Right cardiac atrium (tissue), 5 donors: ENCODE measurements at regions not wholly inside any gene's neighbourhood (a gene's known extent, or its start where the extent isn't known, plus 50 kb on each side); places are given as distances from the start of the nearest gene placed in this dataset.
A peak's percentile ranks its signal among the peaks of the same experiment; 100 is the strongest.
"Not testable (repeated sequence)": the region's sequence is repeated elsewhere in the genome, so short reads cannot be mapped to it uniquely, and the experiment has no call there.

Source experiments
- ATAC-seq, 2 donors: fragments of 200-7000 bp; cut with Tn5 transposase; one replicate each; pipeline versions ENCODE4 v1.8.0 to v1.9.1; 2020; ENCODE audit warnings: moderate library complexity in 2 of 2, mild to moderate bottlenecking in 1 of 2
- DNase-seq, 3 donors: peaks; one replicate each; pipeline ENCODE4 v3.0.0-alpha.2; 2020
- H3K27ac ChIP-seq: one replicate; pipeline ENCODE4 v1.5.1; 2013; ENCODE audit warnings: mild to moderate bottlenecking, low read length, control low read depth, moderate library complexity
- H3K27me3 ChIP-seq: one replicate; pipeline ENCODE4 v1.6.1; 2013; ENCODE audit not compliant: control insufficient read depth, insufficient read depth
- H3K4me1 ChIP-seq: one replicate; pipeline ENCODE4 v1.6.1; 2013; ENCODE audit warnings: low read length; ENCODE audit not compliant: control insufficient read depth, insufficient read depth
- H3K4me3 ChIP-seq: one replicate; pipeline ENCODE4 v1.5.1; 2013; ENCODE audit warnings: low read length, control low read depth
- H3K9me3 ChIP-seq: one replicate; pipeline ENCODE4 v1.6.1; 2013; ENCODE audit warnings: low read length; ENCODE audit not compliant: control insufficient read depth
- WGBS: extraction: QIAGEN DNeasy Blood & Tissue Kit; methylation state at CpG from one replicate; pipeline ENCODE4 v1.1.7; 2013; 5-methylcytosine and 5-hydroxymethylcytosine counted together
- intact Hi-C, 4 donors: fragments of 100-400 bp; cut with DNase I; formaldehyde crosslinking; loops; one replicate each; pipeline versions ENCODE4 v1.11.0 to v1.14.0; 2022 to 2023
- donor health status: healthy with polysubstance abuse.
- donor health status: DM: no; HTN: yes; CAD: no.
- donor health status: DM: no; HTN: no; CAD: no.
- donor health status: DM: no; HTN: yes; CAD: no; lungs with severe emphysema.
- donor health status: DM: yes; HTN: yes; CAD: no.

DNA sequence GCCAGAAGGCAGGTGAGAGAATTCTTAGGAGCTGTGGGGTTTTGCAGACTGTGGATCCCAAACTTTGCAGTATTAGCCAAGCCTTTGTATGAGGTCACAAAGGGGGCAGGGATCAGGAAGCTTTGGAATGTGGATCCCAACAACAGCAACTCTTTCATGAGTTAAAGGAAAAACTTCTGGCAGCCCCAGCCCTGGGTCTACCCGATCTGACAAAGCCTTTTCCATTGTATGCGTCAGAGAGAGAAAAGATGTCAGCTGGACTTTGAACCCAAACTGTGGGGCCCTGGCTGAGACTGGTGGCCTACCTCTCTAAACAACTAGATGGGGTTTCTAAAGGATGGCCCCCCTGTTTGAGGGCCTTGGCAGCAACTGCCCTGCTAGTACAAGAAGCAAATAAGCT lies 101.8 kb upstream of the OSBPL11 start:
- H3K4me3 ChIP-seq, H3K27me3 ChIP-seq, H3K9me3 ChIP-seq, H3K4me1 ChIP-seq, intact Hi-C loops, DNase-seq, H3K27ac ChIP-seq, ATAC-seq: not testable (repeated sequence)
- 52% methylated on average over 2 of the region's 2 CpGs for WGBS

DNA sequence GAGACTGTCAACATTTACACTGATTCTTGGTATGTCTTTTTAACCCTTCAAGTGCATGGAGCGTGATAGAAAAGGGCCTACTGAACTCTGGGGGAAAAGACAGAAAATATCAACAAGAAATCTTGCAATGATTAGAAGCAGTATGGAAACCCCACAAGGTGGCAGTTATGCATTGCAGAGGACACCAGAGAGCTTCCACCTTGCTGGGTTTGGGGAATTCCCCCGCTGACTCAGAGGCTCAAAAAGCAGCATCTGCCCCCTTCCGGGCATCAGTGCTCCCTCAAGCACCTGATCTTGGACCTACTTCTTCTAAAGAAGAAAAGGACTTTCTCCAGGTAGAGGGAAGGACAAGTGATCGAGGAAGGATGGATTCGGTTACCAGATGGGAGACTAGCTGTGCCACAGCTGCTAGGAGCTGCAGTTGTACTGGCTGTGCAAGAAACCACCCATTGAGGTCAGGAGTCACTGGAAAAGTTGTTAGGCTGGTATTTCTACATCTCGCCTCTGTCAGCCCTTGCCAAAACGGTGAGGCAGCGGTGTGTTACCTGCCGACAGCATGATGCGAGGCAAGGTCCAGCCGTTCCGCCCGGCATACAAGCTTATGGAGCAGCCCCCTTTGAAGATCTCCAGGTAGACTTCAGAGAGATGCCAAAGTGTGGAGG lies 102.8 kb upstream of the OSBPL11 start:
- ATAC-seq, H3K4me1 ChIP-seq, H3K27me3 ChIP-seq, DNase-seq, intact Hi-C loops, H3K9me3 ChIP-seq, H3K4me3 ChIP-seq, H3K27ac ChIP-seq: not testable (repeated sequence)
- 88% methylated on average over 13 of the region's 13 CpGs for WGBS

DNA sequence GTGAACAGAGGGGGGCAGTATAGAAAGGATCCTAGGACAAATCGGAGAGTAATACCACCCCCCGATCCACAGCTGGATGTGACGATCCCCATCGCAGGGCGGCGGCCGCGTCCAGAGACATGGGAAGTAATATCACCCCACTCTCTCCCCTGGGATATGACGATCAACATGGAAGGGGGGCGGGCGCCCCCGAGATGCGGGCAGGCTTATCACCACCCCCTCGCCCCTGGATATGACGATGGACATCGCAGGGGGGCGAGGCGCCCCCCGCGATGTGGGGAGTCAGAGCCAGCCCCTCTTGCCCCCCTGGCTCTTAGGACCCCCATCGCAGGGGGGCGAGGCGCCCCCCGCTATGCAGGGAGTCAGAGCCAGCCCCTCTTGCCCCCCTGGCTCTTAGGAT lies 120.4 kb upstream of the OSBPL11 start:
- no peaks in the 10 kb centered on the region for H3K4me1 ChIP-seq
- H3K9me3 ChIP-seq, result no peaks in the 10 kb centered on the region
- DNase-seq (no peak), ATAC-seq (no peak)
- H3K4me3 ChIP-seq, result no peak overlapping the region
- WGBS, result 93% methylated on average over 24 of the region's 24 CpGs
- no peak overlapping the region for H3K27ac ChIP-seq
- intact Hi-C loops, result no loop called here
- no peaks in the 10 kb centered on the region for H3K27me3 ChIP-seq

DNA sequence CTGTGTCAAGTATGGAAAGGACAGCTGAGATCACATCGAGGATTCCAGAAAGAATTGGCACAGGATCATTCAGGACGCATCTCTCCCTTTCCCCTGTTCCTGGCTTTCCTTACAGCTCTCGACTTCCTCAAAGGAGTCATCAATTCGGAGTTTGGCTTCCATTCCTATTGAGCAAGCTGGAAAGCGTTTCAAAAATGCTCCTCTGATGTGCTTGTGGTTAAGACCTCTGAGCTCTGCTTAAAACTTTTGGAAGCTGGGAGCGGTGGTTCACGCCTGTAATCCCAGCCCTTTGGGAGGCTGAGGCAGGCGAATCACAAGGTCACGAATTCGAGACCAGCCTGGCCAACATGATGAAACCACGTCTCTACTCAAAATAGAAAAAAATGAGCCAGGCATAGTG lies 136.9 kb upstream of the OSBPL11 start:
- H3K27me3 ChIP-seq, intact Hi-C loops, H3K9me3 ChIP-seq, DNase-seq, H3K4me3 ChIP-seq, ATAC-seq, H3K4me1 ChIP-seq, H3K27ac ChIP-seq: not testable (repeated sequence)
- 65% methylated on average over 11 of the region's 11 CpGs for WGBS

DNA sequence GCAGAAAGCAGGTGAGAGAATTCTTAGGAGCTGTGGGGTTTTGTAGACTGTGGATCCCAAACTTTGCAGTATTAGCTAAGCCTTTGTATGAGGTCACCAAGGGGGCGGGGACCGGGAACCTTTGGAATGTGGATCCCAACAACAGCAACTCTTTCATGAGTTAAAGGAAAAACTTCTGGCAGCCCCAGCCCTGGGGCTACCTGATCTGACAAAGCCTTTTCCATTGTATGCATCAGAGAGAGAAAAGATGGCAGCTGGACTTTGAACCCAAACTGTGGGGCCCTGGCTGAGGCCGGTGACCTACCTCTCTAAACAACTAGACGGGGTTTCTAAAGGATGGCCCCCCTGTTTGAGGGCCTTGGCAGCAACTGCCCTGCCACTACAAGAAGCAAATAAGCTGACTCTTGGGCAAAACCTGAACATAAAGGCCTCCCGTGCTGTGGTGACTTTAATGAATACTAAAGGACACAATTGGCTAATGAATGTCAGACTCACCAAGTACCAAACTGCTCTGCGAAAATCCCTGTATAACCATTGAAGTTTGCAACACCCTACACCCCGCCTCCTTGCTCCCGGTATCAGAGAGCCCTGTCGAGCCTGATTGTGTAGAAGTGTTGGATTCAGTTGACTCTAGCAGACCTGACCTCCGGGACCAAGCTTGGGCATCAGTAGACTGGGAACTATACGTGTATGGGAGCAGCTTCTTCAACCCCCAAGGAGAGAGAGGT lies 146.9 kb upstream of the OSBPL11 start:
- intact Hi-C loops, ATAC-seq, DNase-seq, H3K4me1 ChIP-seq, H3K9me3 ChIP-seq, H3K27ac ChIP-seq, H3K4me3 ChIP-seq, H3K27me3 ChIP-seq: not testable (repeated sequence)
- WGBS, result 80% methylated on average over 11 of the region's 11 CpGs

DNA sequence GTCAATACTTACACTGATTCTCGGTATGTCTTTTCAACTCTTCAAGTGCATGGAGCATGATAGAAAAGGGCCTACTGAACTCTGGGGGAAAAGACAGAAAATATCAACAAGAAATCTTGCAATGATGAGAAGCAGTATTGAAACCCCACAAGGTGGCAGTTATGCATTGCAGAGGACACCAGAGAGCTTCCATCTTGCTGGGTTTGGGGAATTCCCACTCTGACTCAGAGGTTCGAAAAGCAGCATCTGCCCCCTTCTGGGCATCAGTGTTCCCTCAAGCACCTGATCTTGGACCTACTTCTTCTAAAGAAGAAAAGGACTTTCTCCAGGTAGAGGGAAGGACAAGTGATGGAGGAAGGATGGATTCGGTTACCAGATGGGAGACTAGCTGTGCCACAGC lies 147.5 kb upstream of the OSBPL11 start:
- H3K27me3 ChIP-seq, ATAC-seq, H3K4me3 ChIP-seq, DNase-seq, H3K27ac ChIP-seq, intact Hi-C loops, H3K4me1 ChIP-seq, H3K9me3 ChIP-seq: not testable (repeated sequence)
- WGBS, result 66% methylated on average over 2 of the region's 3 CpGs

DNA sequence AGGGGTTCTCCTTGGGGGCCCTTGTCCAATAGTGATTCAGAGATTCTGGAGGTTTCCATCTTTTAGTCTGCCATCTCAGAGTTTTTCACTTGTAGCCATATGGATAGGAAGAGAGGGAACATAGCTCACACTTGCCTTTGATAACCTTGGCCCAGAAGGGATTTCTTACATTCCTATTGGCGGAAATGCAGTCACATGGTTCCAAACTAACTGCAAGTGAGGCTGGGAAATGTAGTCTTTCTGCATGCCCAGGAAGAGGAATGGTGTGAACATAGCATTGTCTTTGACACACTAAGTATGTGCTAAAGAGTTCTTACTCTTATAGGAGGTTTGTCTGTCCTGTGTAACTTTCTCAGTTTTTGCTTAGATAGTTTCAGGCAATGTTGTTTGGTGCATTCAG lies 161.8 kb upstream of the OSBPL11 start:
- WGBS, result 78% methylated on average over 1 of the region's 1 CpG
- not testable (repeated sequence) for H3K27me3 ChIP-seq, DNase-seq

DNA sequence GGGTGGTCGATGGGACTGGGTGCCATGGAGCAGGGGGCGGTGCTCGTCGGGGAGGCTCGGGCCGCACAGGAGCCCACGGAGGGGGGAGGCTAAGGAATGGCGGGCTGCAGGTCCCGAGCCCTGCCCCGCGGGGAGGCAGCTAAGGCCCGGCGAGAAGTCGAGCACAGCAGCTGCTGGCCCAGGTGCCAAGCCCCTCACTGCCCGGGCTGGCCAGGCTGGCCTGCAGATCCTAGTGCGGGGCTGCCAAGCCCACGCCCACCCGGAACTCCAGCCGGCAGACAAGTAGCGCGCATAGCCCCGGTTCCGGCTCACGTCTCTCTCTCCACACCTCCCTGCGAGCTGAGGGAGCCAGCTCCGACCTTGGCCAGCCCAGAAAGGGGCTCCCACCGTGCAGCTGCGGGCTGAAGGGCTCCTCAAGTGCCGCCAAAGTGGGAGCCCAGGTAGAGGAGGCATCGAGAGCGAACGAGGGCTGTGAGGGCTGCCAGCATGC lies 163.4 kb upstream of the OSBPL11 start:
- DNase-seq, H3K9me3 ChIP-seq, ATAC-seq, H3K27me3 ChIP-seq, intact Hi-C loops, H3K4me3 ChIP-seq, H3K27ac ChIP-seq, H3K4me1 ChIP-seq: not testable (repeated sequence)
- 90% methylated on average over 32 of the region's 32 CpGs for WGBS

More for the DNA sequence above, 161.8 kb upstream of the OSBPL11 start:
- H3K4me3 ChIP-seq, ATAC-seq, H3K9me3 ChIP-seq, intact Hi-C loops, H3K27ac ChIP-seq, H3K4me1 ChIP-seq: not testable (repeated sequence)

DNA sequence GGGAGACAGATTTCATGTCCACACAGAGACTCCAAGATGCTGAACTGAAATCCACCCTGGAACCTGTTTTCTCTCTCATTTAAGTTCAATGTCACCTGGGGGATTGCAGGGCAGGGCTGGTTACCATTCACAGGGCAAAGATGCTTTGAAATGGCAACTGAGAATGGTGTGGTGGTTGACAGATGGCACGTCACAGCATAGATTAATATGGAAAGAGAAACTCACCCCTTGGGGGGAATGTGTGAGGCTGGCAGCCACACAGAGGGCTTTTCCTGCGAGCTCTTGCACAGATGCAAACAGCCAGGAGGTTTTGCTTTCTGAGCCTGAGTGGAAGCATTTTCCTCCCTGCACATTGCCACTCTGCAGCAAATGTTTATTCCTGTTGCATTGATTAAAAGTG lies 167.3 kb upstream of the OSBPL11 start:
- H3K9me3 ChIP-seq, DNase-seq, H3K4me3 ChIP-seq, H3K4me1 ChIP-seq, ATAC-seq, intact Hi-C loops, H3K27ac ChIP-seq, H3K27me3 ChIP-seq: not testable (repeated sequence)
- 69% methylated on average over 2 of the region's 2 CpGs for WGBS

DNA sequence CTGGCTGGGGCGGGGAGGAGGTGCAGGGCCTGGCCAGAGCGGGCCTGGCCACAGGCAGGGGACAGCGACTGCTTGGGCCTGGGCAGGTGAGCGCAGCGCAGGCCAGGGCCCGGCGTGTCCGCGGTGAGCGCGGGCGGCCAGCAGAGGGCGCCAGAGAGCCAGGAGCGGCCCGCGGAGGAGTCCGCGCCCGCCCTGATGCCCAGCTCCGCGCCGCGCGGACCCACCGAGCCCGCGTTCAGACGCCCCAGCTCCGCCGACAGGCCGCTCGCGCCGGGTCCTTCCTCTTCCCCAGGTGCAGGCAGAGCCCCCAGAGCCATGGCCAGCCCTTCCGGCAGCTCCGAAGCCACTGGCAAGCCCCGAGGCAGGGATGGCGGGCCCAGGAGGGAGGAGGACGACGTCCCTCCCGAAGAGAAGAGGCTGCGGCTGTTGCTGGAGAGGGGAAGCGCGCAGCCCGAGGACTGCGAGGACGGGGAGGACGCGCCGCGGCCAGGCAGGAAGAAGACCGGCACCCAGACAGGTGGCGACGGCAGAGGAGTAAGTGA lies 171.1 kb upstream of the OSBPL11 start:
- intact Hi-C loops, H3K27ac ChIP-seq, H3K27me3 ChIP-seq, ATAC-seq, H3K9me3 ChIP-seq, H3K4me1 ChIP-seq: not testable (repeated sequence)
- under 1% methylated on average over 44 of the region's 54 CpGs for WGBS
- H3K4me3 ChIP-seq, result peak overlapping the region; percentile 31
- DNase-seq, result peak; percentile 57 to 86 (median 86)

DNA sequence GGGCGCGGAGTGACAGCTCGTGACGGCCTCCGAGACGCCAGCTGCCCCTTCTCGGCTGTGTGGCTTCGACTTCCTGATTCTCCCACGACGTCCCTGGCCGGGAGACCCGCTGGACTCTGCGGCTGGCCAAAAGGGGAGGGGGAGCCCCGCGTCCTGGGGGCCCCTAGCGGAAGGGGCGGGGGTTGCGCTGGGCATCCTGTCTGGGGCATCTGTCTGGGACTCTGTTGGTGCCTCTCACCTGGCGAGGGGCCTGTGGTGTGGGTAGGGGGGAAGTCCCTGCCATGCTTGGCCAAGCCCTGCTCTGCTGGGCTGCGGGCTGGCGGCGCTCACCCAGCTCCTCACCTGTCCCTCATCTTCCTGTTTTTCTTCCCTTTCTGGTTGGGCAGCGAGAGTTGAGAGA lies 171.6 kb upstream of the OSBPL11 start:
- ATAC-seq, H3K27ac ChIP-seq, H3K9me3 ChIP-seq, H3K4me3 ChIP-seq, intact Hi-C loops, H3K4me1 ChIP-seq, H3K27me3 ChIP-seq: not testable (repeated sequence)
- DNase-seq, result peak; percentile 20 to 62 (median 45)
- 10% methylated on average over 22 of the region's 23 CpGs for WGBS
